HG02759 (cell line): ENCODE measurements at regions not wholly inside any gene's neighbourhood (a gene's known extent, or its start where the extent isn't known, plus 50 kb on each side); places are given as distances from the start of the nearest gene placed in this dataset.
"Not testable (repeated sequence)": the region's sequence is repeated elsewhere in the genome, so short reads cannot be mapped to it uniquely, and the experiment has no call there.

Experiments used
- ATAC-seq: cut with Tn5 transposase; IDR thresholded peaks from one replicate; pipeline ENCODE4 v1.9.1; 2021; ENCODE audit warnings: mild to moderate bottlenecking, moderate library complexity; ENCODE audit not compliant: unreplicated experiment

DNA sequence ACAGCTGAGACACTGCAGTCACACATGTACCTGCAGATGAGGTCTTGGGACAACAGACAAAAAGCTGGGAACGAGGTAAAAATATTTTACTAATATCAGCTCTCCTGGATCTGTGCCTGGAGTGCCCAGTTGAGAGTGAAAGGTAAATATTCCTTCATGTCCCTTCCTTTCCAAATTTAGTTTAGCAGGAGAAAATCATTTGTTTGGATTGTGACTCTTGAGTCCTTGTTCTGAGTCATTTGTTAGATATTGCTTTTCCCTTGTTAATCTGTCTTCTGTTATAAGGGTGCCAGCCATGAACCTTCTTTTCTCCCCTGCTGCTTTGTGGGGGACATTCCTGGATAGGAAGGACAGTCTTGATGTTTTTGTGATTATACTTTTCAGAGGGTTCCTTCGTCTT, 329.2 kb downstream of the DSC3 start:
- ATAC-seq: no peak

DNA sequence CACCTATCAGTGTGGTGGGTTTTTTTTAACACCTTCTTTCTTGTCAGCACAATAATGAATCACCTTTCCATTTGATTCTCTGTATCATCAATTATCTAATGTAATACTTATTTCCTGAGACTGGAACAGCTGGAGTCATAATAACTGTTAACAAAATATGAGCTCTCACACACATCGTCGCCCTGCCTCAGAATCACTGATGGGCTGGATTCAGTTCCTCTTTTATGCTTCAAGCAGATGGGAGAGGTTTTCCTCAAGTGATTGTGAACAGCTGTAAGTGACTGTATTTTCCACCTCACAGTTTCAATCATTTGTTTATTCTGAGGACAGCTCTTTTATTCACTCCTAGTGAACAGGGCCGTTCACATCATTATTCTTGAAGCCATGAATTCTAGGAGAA, 330.2 kb downstream of the DSC3 start:
- peak; percentile 81 for ATAC-seq

DNA sequence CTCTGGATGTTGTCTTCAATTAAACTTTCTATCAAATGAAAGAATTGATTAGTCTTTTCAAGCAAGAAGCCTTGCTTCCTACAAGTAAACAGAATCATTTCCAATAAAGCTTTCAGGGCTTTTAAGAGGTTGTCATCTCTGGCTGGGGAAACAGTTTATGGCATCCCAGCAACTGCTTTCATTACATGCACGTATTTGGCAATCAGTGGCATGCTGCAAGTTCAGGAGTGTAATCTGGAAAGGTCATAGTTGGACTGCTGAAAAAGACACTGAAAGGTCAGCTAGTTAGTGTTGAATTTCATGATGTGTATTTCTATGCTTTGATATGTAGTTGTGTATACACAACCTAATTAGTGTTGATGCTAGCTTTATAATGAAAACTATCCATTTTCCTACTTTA, 332.9 kb downstream of the DSC3 start:
- no peak for ATAC-seq

DNA sequence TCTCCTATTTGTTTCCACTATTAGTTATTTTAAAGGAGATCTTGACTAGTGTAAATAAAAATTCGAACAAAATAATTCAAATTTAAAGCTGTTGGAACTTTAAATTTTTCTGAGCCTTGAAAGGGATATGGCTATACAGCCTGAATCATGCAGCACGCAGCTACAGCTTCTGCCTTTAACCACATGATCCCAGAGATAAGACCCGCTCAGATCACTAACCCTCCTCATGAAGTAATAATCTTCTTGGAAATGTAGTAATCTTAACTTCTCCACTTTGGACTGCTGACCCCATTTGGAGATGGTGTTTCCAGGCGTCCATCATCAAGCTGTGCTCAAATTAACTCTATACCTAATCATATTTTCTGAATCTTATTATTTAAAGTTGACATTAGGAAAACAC, 336.6 kb downstream of the DSC3 start:
- no peak for ATAC-seq

DNA sequence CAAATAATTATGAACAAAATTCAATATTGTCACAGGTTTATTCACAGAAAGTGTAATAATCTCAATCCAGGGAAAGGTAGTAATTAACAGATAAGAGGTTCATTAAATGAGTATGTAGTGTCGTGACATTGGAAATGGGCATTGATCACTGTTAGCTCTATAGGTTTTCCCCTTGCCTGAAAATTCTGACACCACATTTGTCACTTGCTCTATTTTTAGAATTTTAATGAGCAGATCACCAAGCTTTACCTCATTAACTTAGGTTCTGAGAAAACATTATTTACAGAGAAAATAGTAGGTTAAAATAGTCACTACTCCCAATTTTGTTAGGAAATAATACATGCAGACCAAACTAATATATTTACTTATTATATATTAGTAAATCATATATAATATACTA, 344.0 kb downstream of the DSC3 start:
- ATAC-seq: no peak

DNA sequence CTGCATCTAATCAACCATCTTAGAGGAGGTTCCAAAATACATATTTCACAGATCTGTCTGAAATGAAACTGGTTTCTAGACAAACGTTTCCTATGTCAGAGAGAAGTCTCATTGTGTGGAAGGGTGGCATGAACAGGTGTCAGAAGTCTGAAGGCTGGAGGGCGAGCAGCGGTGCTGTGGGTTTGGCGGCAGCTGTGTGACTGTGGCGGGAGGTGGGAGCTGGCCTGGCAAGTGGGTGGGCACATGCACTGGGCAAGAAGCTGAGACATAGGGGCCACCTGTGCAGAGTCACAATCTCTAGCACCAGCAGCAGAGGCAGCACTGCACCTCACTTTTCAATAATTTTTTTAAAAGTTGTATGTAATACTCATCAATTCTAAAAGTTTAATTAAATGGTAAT, 346.3 kb downstream of the DSC3 start:
- no peak for ATAC-seq

DNA sequence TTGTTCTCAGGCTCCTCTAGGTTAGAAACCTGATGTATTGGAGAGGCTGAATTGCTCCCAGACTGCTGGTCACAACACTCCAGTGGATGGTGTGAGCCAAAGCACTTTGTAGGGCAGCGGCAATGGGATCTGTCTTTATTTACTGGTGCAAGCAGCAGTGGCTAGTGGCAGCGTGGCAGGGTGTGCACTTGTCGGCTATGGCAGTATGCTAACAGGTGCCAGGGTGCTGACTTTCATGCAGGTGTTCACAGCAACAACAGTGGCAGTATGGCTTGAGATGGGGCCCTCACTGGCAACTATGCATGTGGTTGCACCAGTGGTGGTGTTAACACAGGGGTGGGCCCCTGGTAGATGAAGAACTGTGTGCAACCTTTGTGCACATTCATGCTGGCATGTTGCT, 347.8 kb downstream of the DSC3 start:
- ATAC-seq: no peak

DNA sequence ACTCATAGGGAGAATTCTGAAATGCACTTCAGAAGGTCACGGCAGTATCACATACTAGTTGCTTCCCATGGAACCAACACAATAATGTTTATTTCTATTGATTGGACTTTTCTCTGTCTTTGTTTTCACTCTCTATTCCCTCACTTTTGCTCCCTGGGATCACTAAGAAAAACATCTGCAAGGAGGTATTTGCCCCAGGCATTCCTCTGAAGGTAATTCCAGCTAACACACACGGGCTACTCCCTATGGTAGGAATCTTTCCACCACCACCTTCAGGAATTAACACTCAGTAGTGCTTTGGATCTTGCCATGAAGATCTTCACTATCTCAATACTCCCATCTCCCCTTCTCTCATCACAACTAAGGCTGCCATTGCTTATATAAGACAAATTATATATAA, 353.3 kb downstream of the DSC3 start:
- no peak for ATAC-seq

DNA sequence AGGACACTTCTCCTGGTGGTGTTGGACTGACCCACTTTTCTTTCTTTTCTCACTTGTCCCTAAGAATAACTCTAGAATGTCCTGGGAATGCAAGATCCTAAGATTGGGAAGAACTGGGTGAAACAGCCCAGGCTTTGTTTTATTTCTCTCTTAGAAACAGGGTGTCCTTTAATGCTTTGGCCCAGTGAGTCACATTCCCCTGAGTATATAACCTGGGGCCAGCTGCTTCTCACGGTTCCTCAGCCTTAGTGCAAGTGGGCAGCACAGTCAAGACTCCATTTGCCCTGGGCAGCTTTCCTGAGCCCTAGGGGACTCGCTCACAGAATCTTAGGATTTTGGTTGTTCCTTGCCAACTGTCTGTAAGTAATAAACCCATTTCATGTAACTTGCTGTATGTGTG, 355.0 kb downstream of the DSC3 start:
- no peak for ATAC-seq

DNA sequence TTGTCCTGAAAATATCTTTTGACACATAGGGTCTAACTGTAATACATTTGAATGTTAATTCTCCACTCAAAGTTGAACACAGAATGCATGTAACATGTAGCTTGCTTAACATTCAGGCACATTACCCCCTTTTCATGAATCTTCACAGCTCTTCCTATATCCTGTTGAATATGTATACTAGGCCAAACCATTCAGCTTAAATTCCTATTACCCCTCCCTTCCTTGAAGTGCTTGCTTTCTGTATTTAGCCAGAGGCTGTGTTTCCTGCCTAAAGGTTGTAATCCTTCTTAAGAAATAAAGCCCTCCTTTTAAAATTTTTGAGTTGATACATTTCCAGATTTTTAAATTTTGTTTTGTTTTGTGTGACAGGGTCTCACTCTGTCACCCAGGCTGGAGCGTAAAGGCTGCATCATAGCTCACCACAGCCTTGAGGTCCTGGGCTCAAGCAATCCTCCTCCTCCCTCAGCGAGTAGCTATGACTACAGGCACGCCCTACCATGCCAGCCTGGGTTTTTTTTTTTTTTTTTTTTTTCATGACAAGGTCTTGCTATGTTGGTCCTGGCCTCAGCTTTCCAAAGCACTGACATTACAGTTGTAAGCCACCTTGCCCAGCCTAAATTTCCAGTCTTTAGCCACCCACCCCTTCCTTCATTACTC, 357.6 kb downstream of the DSC3 start:
- no peak for ATAC-seq

DNA sequence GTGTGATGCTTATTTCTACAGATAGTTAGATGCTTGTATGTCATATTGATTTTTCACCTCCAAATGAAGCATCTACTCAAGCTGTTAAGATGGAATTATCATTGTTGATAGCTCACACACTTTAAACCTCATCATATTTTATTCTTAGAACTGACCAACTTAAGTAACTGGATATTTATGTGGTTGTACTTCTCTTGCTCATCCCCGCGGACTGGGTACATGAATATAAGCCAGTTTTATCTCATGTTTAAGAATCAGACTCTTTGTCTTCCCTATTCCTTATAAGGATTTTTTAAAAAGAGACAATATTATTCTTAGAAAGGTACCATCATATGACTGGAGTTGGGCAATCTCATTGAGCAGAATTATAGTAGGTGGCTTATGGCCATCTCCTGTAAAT, 358.7 kb downstream of the DSC3 start:
- no peak for ATAC-seq

DNA sequence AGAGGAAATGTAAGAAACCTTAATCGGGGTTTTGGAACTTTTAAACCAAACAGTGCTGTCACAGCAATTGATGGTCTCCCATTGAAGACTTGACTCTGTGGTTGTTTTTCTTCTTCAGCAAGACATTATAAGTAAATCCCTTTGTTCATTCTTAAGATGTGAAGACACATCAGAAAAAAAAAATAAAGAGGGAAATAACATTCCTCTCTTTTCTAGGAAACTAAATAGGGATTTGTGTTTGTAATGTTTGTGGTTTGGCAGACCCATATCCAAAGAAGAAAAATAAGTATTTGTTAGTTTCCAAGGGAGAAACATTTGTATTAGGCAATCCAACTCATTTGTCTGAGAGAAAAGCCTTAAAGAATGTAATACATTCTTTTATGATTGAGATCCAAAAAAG, 359.9 kb downstream of the DSC3 start:
- ATAC-seq: no peak

DNA sequence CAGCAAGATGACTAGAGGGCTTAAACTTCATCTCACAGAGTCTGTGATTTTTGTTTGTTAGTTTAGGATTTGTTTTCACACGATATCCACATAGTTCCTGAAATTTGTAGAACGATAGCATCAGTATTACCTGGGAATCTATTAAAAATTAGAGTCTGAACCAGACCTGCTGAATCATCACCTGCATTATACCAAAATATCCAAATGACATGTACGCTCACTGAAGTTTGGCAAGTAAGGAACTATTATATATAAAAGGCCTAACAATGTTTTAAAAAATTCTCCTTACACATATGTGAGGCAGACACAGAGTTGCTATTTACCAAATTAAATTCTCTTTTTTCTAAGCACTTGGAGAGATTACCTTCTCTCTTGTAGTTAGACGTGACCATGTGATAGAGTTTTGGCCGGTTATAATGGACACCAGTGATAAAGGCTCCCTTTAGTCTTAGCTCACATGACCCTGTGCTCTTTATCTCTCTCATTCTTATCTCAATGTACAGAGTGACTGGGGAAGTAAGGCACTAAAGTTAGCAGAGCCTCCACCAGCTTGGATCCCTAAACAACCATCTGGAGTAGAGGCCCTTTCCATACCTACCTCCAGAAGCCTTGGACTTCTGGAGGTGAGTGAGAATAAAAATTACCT, 363.1 kb downstream of the DSC3 start:
- ATAC-seq: no peak

DNA sequence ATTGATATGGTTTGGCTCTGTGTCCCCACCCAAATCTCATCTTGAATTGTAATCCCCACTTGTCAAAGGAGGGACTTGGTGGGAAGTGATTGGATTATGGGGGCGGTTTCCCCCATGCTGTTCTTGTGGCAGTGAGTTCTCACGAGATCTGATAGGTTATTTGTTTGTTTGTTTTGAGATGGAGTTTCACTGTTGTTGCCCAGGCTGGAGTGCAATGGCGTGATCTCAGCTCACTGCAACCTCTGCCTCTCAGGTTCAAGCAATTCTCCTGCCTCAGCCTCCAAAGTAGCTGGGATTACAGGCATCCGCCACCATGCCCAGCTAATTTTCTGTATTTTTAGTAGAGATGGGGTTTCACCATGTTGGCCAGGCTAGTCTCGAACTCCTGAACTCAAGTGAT, 364.7 kb downstream of the DSC3 start:
- not testable (repeated sequence) for ATAC-seq

DNA sequence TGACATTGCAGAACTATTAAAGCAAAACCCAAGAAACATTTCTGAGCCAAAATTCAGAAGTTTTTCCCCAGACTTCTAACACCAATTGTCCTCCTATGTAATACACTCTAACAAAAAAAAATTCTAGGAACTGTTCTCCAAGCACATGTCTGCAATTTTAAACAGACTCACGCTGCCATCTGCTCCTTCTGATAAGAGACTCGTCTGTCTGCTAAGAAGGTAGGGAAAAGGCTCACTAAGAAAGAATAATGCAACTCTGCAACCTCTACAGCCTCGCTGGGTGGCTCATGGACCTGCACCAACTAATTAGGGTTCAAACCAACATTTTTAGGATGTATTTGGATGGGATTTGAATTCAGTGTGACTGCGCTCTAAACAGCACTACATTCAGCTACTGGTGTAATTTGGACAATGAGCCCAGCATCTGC, 366.5 kb downstream of the DSC3 start:
- ATAC-seq: no peak

DNA sequence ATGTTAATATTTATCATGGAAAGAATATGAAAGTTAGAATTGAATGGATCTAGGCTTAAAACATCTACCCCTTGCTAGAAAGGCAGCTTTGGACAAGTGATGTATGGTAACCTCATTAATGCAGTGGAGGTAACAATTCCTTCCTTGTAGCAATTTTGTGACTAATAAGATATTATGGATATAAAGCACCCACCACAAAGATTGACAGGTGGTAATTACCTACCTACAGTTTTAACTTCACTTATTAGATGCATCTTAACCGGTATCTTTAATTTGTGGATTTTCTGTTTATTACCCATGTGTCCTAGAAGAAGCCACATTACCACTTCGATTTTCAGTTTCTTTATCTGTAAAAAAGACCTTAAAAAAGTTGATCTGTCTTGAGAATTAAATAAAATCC, 367.0 kb downstream of the DSC3 start:
- no peak for ATAC-seq

DNA sequence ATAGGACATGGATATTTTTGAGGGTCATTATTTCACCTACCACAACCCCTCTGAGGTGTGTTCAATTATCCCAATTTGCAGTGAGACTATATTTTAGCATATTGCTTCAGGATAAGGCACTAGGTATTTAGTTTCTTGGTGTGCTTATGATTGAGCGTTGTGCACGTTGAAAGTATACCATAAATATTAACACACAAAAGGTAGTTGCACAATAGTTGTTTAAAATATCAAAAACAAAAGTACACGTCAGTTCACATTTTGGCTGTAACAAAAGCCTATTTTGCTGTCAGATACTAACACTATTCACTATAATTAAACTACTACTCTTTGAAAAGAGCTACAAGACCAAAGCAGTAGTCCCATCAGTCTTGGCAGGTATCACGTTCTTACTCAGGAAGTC, 367.5 kb downstream of the DSC3 start:
- no peak for ATAC-seq

DNA sequence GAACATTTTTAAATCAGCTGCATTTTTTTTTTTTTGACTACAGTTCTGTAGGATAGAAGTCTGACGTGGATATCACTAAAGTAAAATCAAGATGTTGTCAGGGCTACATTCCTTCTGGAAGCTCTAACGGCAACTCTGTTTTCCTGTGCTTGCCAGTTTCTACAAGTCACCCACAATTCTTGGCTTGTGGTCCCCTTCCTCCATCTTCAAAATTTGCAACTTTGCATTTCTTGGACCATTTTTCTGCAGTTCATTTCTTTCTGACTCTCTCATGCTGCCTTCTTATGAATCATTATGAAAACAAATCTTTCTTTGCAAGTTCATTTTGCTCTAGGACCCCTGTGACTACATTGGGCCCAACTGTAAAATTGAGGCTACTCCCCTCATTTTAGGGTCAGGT, 367.9 kb downstream of the DSC3 start:
- no peak for ATAC-seq

DNA sequence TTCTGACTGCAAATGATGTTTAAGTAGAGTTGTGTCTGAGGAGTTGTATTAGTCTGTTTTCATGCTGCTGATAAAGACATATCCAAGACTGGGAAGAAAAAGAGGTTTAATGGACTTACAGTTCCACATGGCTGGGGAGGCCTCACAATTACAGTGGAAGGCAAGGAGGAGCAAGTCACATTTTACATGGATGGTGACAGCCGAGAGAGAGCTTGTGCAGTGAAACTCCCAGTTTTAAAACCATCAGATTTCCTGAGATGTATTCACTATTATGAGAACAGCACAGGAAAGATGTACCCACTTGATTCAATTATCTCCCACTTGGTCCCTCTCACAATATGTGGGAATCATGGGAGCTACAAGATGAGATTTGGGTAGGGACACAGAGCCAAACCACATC, 370.1 kb downstream of the DSC3 start:
- not testable (repeated sequence) for ATAC-seq

DNA sequence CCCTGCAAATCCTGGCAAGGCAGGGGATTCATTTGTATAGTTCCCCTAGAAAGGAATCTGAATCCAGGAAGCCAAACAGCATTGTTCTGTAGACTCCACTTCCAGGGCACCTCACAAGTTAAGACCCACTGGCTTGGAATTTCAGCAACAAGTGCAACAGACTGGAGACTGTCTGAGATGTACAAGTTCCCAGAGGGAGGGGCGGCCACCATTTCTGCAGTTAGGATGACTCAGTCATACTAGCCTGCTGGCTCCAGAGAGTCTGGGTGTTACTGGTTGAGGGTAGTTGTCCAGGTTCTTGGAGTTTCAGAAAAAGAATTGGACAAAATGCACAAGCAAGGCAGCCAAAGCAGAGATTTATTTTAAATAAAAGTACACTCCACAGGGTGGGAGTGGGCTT, 384.2 kb downstream of the DSC3 start:
- ATAC-seq: no peak

DNA sequence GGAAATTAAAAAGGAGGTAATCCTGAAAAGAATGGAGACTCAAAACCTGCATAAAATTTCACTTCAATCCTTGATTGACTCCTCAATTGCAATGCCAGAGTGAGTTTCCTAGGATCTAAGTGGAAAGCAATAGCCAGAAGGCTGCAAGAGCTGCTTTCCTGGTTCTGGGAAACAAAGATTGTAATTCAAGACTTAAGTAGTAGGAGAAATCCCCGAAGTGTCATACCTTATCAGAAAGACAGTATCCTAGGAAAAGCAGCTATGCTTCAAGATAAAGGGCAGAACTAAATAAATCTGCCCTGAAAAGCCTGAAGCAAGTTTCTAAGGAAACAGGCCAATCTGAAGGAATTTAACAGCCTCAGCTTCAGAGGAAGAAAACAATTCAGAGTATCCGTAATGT, 390.2 kb downstream of the DSC3 start:
- no peak for ATAC-seq

DNA sequence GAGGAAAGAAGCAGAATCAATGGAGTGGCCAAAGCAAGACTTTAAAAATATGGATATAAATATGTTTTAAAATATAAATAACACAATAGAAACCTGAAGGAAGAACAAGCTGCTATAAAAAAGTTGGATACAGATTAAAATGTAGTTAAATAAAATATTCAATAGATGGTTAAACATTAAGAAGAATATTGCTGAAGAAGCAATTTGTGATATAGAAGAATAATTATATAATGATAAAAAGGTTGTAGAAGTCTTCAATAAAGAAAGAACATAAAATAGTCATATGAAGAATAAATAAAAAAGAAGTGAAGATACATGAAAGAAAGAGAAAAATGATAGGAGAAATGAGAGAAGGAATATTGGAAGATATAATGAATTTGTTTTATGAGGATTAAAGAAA, 392.0 kb downstream of the DSC3 start:
- ATAC-seq: no peak

DNA sequence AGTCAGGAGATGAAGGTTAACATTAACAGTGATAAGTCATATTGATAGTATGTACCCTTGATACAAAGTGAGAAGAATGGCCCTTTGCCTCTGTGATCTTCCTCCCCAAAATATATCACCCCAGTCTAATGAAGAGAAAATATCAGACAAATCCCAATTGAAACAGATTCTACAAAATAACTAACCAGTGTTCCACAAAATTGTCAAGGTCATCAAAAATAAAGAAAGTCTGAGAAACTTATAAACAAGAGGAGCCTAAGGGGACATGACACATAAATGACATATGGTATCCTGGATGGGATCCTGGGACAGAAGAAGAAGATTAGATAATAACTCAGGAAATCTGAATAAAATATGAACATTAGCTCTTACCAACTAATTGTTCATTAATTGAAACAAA, 398.4 kb downstream of the DSC3 start:
- ATAC-seq: no peak
